Omental fat pad (tissue), 3 donors: ENCODE measurements at regions not wholly inside any gene's neighbourhood (a gene's known extent, or its start where the extent isn't known, plus 50 kb on each side); places are given as distances from the start of the nearest gene placed in this dataset.

Source experiments
- ATAC-seq: fragments of 150-250 bp; one replicate; pipeline ENCODE4 v1.9.1; 2016; ENCODE audit warnings: mild to moderate bottlenecking, moderate library complexity; ENCODE audit not compliant: low FRiP score
- DNase-seq: peaks from one replicate; pipeline ENCODE4 v3.0.0-alpha.2; 2019; ENCODE audit warnings: low spot score
- TF ChIP-seq, protein P1 (sequence below), 3 donors: fragments of 450-650 bp; IDR thresholded peaks; one replicate each; pipeline ENCODE4 v1.5.1; 2016 to 2017; ENCODE audit warnings: antibody characterized with exemption in 3 of 3, mild to moderate bottlenecking in 3 of 3, moderate library complexity in 2 of 3

DNA sequence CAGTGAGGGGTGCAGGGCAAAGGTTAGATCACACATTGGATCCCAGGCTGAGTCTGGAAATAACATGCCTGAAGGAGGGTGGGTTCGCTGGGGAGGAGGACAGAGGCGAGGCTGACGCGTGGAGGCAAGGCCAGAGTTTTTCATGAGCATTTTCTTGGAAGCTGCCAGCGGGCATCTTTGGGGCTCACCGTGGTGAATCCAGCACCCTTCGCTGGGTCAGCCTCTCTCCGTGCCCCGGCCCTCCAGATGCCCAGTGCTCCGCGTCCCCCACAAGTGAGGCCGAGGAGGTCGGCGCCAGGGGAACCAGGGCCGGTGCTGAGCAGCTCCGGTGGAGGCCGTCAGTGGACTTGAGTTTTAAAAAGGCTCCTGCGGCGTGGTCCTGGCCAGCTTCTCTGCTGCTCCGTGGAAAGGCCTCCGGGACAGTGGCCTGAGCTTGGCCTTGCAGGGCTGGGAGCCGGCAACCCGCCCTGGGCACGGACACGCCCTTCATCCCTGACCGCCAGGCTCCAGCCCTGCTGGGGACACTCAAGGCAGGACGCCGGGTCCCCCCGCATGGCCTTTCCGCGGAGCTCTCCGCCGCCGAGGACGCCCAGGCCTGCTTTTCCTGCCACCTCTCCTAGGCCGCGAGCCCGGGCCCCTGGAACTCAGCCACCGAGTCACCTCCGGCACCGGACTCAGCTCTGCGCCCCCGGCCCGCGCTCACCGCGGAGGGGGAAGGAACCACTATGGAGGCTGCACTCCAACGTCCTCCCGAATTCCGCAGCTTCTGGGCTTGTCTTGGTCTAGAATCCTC is 114.3 kb downstream of the THBS2 start:
- ATAC-seq, result no peak
- TF ChIP-seq, protein P1, sequence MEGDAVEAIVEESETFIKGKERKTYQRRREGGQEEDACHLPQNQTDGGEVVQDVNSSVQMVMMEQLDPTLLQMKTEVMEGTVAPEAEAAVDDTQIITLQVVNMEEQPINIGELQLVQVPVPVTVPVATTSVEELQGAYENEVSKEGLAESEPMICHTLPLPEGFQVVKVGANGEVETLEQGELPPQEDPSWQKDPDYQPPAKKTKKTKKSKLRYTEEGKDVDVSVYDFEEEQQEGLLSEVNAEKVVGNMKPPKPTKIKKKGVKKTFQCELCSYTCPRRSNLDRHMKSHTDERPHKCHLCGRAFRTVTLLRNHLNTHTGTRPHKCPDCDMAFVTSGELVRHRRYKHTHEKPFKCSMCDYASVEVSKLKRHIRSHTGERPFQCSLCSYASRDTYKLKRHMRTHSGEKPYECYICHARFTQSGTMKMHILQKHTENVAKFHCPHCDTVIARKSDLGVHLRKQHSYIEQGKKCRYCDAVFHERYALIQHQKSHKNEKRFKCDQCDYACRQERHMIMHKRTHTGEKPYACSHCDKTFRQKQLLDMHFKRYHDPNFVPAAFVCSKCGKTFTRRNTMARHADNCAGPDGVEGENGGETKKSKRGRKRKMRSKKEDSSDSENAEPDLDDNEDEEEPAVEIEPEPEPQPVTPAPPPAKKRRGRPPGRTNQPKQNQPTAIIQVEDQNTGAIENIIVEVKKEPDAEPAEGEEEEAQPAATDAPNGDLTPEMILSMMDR (IDR thresholded peaks at IDR 0.05), result no peak
- DNase-seq, result no peak

DNA sequence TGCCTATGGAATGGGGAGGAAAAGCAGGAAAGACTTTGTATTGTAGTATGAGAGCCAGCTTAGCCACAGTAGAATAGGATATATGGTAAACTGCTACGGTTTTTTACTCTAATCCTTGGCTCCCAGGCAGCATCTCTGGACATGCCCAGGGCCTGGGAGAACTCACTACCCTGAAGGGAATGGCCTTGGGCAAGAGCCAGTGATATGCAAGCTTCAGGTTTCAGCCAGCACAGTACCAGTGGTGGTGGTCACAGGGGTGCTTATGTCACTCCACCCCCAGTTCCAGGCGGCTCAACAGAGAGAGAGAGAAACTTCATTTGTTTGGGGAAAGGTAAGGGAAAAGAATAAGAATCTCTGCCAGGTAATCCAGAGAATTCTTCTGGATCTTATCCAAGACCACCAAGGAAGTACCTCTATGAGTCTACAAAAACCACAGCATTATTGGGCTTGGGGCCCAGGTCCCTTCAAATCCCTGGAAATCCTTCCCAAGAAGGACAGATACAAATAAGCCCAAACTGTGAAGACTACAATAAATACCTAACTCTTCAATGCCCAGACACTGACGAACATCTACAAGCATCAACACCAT is 121.2 kb downstream of the THBS2 start:
- TF ChIP-seq, protein P1 (IDR thresholded peaks at IDR 0.05), result no peak
- ATAC-seq, result no peak
- DNase-seq, result no peak

DNA sequence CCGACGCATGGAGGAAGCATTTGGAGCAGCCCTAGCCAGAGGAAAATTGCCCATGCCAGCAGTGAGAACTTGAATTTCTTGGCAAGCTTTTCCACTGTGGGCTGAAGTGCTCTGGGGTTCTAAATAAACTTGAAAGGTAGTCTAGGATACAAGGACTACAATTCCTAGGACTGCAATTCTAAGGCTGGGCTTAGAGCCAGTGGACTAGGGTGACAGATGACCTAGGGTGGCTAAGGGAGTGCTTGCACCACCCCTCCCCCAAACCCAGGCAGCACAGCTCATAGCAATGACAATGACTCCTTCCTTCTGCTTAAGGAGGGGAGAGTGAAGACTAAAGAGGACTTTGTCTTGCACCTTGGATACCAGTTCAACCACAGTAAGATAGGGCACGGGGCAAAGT is 122.3 kb downstream of the THBS2 start:
- DNase-seq, result no peak
- no peak for ATAC-seq

DNA sequence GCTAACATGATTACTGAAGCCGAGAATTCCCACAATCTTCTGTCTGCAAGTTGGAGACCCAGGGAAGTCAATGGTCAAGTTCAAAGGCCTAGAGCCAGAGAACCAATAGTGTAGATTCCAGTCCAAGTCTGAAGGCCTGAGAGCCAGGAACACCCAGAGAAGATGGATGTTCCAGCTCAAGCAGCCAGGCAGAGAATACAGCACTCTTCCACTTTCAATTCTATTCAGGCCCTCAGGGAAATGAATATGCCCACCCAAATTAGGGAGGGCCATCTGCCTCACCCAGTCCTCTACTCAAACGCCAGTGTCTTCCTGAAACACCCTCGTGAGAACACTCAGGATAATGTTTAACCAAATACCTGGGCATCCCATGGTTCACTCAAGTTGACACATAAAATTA is 123.5 kb downstream of the THBS2 start:
- TF ChIP-seq, protein P1 (IDR thresholded peaks at IDR 0.05), result no peak
- ATAC-seq (no peak), DNase-seq (no peak)

More for the DNA sequence above, 122.3 kb downstream of the THBS2 start:
- TF ChIP-seq, protein P1 (IDR thresholded peaks at IDR 0.05), result no peak

DNA sequence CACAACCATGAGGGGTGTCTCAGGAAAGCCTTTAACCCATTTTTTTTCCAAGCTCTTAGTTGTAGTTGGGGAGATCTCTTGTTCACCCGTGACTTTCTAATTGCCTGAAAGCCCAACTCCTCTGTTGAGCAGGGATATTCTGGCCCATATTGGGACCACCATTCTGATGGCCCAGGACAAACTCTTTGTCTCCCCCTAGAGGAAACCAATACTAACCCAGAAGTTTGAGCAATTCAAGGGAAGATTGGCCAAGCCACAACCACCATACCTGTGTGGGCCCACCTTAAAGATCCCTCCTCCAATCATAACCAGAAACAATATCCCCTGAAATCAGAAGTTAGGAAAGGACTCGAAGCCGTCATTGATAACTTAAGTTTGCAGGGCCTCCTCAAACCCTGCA is 132.6 kb downstream of the THBS2 start:
- no peak for DNase-seq
- ATAC-seq, result no peak
- TF ChIP-seq, protein P1 (IDR thresholded peaks at IDR 0.05), result no peak

DNA sequence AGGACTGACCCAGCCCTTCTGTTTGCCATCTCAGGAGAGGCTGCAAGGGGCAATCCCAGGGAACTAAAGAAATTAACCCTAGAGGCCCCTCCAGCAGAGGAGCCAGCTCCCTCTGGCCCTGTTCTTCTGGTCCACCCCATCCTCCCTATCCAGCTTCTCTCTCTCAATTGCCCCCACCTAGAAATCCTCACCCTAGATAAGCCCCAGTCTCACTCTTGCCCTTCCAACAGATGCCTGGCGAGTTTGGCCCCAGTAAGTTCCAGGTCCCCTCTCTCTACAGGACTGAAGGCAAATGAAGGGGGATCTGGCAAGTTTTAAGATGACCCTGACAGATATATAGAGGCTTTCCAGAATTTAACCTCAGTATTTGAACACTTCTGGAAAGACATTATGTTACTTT is 134.0 kb downstream of the THBS2 start:
- ATAC-seq, result no peak
- TF ChIP-seq, protein P1 (IDR thresholded peaks at IDR 0.05), result no peak
- DNase-seq, result no peak

DNA sequence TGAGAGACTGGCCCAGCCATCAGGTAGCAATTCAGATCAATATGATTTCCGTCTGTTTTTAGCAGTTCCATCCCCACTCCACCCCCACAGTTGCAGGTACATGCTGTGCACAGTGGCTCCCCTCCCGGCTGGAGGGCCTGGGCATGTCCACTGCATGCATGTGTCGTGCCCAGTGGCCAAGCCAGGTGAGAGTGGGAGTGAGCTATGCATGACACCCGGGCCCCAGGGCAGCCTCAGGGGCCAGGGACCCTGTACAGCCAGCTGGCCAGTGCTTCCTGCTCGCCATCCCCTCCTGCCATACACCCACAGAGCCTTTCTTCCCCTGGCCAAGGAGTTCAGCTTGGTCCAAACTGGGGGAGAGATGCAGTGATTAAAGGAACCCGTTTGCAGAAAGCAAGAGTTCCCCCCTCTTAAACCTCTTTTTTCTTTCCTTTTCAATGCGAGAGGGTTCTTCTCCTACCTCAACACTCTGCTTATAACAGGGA is 135.3 kb downstream of the THBS2 start:
- no peak for ATAC-seq
- no peak for DNase-seq
- TF ChIP-seq, protein P1 (IDR thresholded peaks at IDR 0.05), result no peak
